ENCODE measurements at regions not wholly inside any gene's neighbourhood (a gene's known extent, or its start where the extent isn't known, plus 50 kb on each side); places are given as distances from the start of the nearest gene placed in this dataset.

- dilution Hi-C loops (cut with MboI; ENCODE audit: extremely low pct_ligation_motif_present, low sequenced_read_pairs), result no loop called here
- FAIRE-seq, result no peak
- peaks cover 16% of the 10 kb centered on the region for H3K27me3 ChIP-seq (ENCODE audit: control insufficient read depth, extremely low read depth, insufficient read depth, low read length)
Observed at GRCh38 chr6:16939839-16940238, 162.0 kb upstream of the STMND1 start.

GRCh38 chr6:16939351-16939750 is 162.5 kb upstream of the STMND1 start:
- DNase-seq (ENCODE audit: low read depth, low spot score) (no peak), FAIRE-seq (no peak)
- H3K4me2 ChIP-seq (ENCODE audit: control insufficient read depth, extremely low read depth, insufficient read depth, low read depth, low read length), result no peak overlapping the region
- H2AFZ ChIP-seq (ENCODE audit: control insufficient read depth, low read length), result no peak overlapping the region
- no peaks in the 10 kb centered on the region for H3K79me2 ChIP-seq (ENCODE audit: control insufficient read depth, insufficient read depth, low read length)
- H4K20me1 ChIP-seq (ENCODE audit: control insufficient read depth, extremely low read depth, insufficient read depth, low read length), result no peaks in the 10 kb centered on the region
- H3K9me3 ChIP-seq (ENCODE audit: control insufficient read depth, low read depth, low read length), result no peaks in the 10 kb centered on the region
- H3K9me1 ChIP-seq (ENCODE audit: control insufficient read depth, extremely low read depth, insufficient read depth, low read length), result no peaks in the 10 kb centered on the region
- no peak overlapping the region for H3K27ac ChIP-seq (ENCODE audit: control insufficient read depth, insufficient read depth, low read length)
- no peak overlapping the region for H3K9ac ChIP-seq (ENCODE audit: control insufficient read depth, extremely low read depth, insufficient read depth, low read length)
- H3K36me3 ChIP-seq (ENCODE audit: control insufficient read depth in 2 of 2, extremely low read depth in 1 of 2, insufficient read depth in 2 of 2, low read length in 2 of 2), result no peaks in the 10 kb centered on the region
- peaks cover 16% of the 10 kb centered on the region for H3K27me3 ChIP-seq (ENCODE audit: control insufficient read depth, extremely low read depth, insufficient read depth, low read length)
- no peaks in the 10 kb centered on the region for H3K4me1 ChIP-seq (ENCODE audit: control insufficient read depth, extremely low read depth, insufficient read depth, low read length)
- TF ChIP-seq EZH2 (IDR thresholded peaks at IDR 0.05; ENCODE audit: low read length), result no peak
- TF ChIP-seq CTCF (optimal IDR thresholded peaks at IDR 0.05 in 1 of 3, IDR thresholded peaks at IDR 0.05 in 1 of 3, conservative IDR thresholded peaks at IDR 0.05 in 1 of 3; ENCODE audit: extremely low read depth in 1 of 3, insufficient read depth in 2 of 3, low read length in 3 of 3), result no peak
- dilution Hi-C loops (cut with MboI; ENCODE audit: extremely low pct_ligation_motif_present, low sequenced_read_pairs), result no loop called here
- H3K4me3 ChIP-seq (ENCODE audit: control insufficient read depth in 2 of 3, extremely low read depth in 1 of 3, insufficient read depth in 2 of 3, low read depth in 1 of 3, low read length in 3 of 3), result no peak overlapping the region

More at GRCh38 chr6:16939839-16940238, 162.0 kb upstream of the STMND1 start:
- Histone ChIP-seq H3K4me1 (ENCODE audit: control insufficient read depth, extremely low read depth, insufficient read depth, low read length) (no peaks in the 10 kb centered on the region), H3K9me1 (ENCODE audit: control insufficient read depth, extremely low read depth, insufficient read depth, low read length) (no peaks in the 10 kb centered on the region), H3K36me3 (ENCODE audit: control insufficient read depth in 2 of 2, extremely low read depth in 1 of 2, insufficient read depth in 2 of 2, low read length in 2 of 2) (no peaks in the 10 kb centered on the region), H3K9me3 (ENCODE audit: control insufficient read depth, low read depth, low read length) (no peaks in the 10 kb centered on the region), H4K20me1 (ENCODE audit: control insufficient read depth, extremely low read depth, insufficient read depth, low read length) (no peaks in the 10 kb centered on the region), H3K4me3 (ENCODE audit: control insufficient read depth in 2 of 3, extremely low read depth in 1 of 3, insufficient read depth in 2 of 3, low read depth in 1 of 3, low read length in 3 of 3) (no peak overlapping the region), H3K79me2 (ENCODE audit: control insufficient read depth, insufficient read depth, low read length) (no peaks in the 10 kb centered on the region), H3K9ac (ENCODE audit: control insufficient read depth, extremely low read depth, insufficient read depth, low read length) (no peak overlapping the region), H2AFZ (ENCODE audit: control insufficient read depth, low read length) (no peak overlapping the region), H3K4me2 (ENCODE audit: control insufficient read depth, extremely low read depth, insufficient read depth, low read depth, low read length) (no peak overlapping the region), H3K27ac (ENCODE audit: control insufficient read depth, insufficient read depth, low read length) (no peak overlapping the region)
- no peak for DNase-seq (ENCODE audit: low read depth, low spot score)
- TF ChIP-seq CTCF (optimal IDR thresholded peaks at IDR 0.05 in 1 of 3, IDR thresholded peaks at IDR 0.05 in 1 of 3, conservative IDR thresholded peaks at IDR 0.05 in 1 of 3; ENCODE audit: extremely low read depth in 1 of 3, insufficient read depth in 2 of 3, low read length in 3 of 3) (no peak), EZH2 (IDR thresholded peaks at IDR 0.05; ENCODE audit: low read length) (no peak)
